ENCODE measurements at regions not wholly inside any gene's neighbourhood (a gene's known extent, or its start where the extent isn't known, plus 50 kb on each side); places are given as distances from the start of the nearest gene placed in this dataset.

GRCh38 chr18:6521803-6522418, 107.2 kb upstream of the L3MBTL4 start:
- TF ChIP-seq CTCF (IDR thresholded peaks at IDR 0.05; ENCODE audit: insufficient read depth, low read length, poor library complexity, severe bottlenecking) (peak; percentile 57), EZH2phosphoT487 (conservative IDR thresholded peaks at IDR 0.05; ENCODE audit: low read length) (no peak)

All from SU-DHL-6 (cell line).